ENCODE measurements at regions not wholly inside any gene's neighbourhood (a gene's known extent, or its start where the extent isn't known, plus 50 kb on each side); places are given as distances from the start of the nearest gene placed in this dataset.

- no peak for TF ChIP-seq CTCF (IDR thresholded peaks at IDR 0.05; ENCODE audit: extremely low read depth in 1 of 2, insufficient read depth in 1 of 2, low read depth in 1 of 2, low read length in 2 of 2)
- no peak for TF ChIP-seq EZH2 (IDR thresholded peaks at IDR 0.05; ENCODE audit: borderline replicate concordance, low read depth, low read length, severe bottlenecking)
- TF ChIP-seq JUN (IDR thresholded peaks at IDR 0.05; ENCODE audit: borderline replicate concordance, insufficient read depth, insufficient read length, low read depth), result no peak
- no peak for TF ChIP-seq MAX (IDR thresholded peaks at IDR 0.05; ENCODE audit: insufficient read depth, insufficient read length)
- no peak for TF ChIP-seq POLR2A (IDR thresholded peaks at IDR 0.05; ENCODE audit: low read depth, low read length)
- TF ChIP-seq MYC (IDR thresholded peaks at IDR 0.05; ENCODE audit: low read depth, low read length), result no peak
- TF ChIP-seq GATA2 (IDR thresholded peaks at IDR 0.05; ENCODE audit: insufficient read depth, insufficient read length, low read depth, low read length), result no peak
Measured at GRCh38 chr6:23086100-23086499, 516.7 kb downstream of the HDGFL1 start.
